ENCODE measurements at regions not wholly inside any gene's neighbourhood (a gene's known extent, or its start where the extent isn't known, plus 50 kb on each side); places are given as distances from the start of the nearest gene placed in this dataset.

- no peaks in the 10 kb centered on the region for H3K27me3 Mint-ChIP-seq (ENCODE audit: insufficient read depth, low read depth)
- DNase-seq (ENCODE audit: low spot score) = no peak
- no peak overlapping the region for H2AFZ ChIP-seq (replicated peaks)
- H3K9me3 ChIP-seq (ENCODE audit: low read depth) = peaks cover 13% of the 10 kb centered on the region
- no peaks in the 10 kb centered on the region for H3K79me2 ChIP-seq (ENCODE audit: low read depth)
- H3K4me2 ChIP-seq = no peak overlapping the region
- H3K4me3 Mint-ChIP-seq = no peak overlapping the region
- no peaks in the 10 kb centered on the region for H3K27me3 ChIP-seq
- H3K36me3 ChIP-seq = no peaks in the 10 kb centered on the region
- TF ChIP-seq EZH2 (IDR thresholded peaks at IDR 0.05) (no peak), CTCF (IDR thresholded peaks at IDR 0.05) (no peak), EZH2phosphoT487 (IDR thresholded peaks at IDR 0.05) (no peak)
- no peak overlapping the region for H3K9ac ChIP-seq
- no peak overlapping the region for H3K4me3 ChIP-seq
- H4K20me1 ChIP-seq (ENCODE audit: low read depth) = no peaks in the 10 kb centered on the region
- H3F3A ChIP-seq (ENCODE audit: low read depth) = no peaks in the 10 kb centered on the region
- H3K4me1 ChIP-seq = no peaks in the 10 kb centered on the region
- no peaks in the 10 kb centered on the region for H3K4me1 Mint-ChIP-seq
- no peak overlapping the region for H3K27ac ChIP-seq
- H3K27ac Mint-ChIP-seq = no peak overlapping the region
- H3K36me3 Mint-ChIP-seq = no peaks in the 10 kb centered on the region
- H3K9me3 Mint-ChIP-seq = peaks cover 9% of the 10 kb centered on the region
Observed at GRCh38 chr15:54854667-54855066, 342.1 kb downstream of the RSL24D1 start.

- Mint-ChIP-seq H3K27ac (no peak overlapping the region), H3K27me3 (ENCODE audit: insufficient read depth, low read depth) (no peaks in the 10 kb centered on the region), H3K36me3 (no peaks in the 10 kb centered on the region), H3K4me1 (no peaks in the 10 kb centered on the region), H3K9me3 (peaks cover 2% of the 10 kb centered on the region), H3K4me3 (no peak overlapping the region)
- no peak for DNase-seq (ENCODE audit: low spot score)
- H4K20me1 ChIP-seq (ENCODE audit: low read depth) = no peaks in the 10 kb centered on the region
- no peaks in the 10 kb centered on the region for H3K27me3 ChIP-seq
- no peaks in the 10 kb centered on the region for H3K4me1 ChIP-seq
- H3F3A ChIP-seq (ENCODE audit: low read depth) = no peaks in the 10 kb centered on the region
- no peak overlapping the region for H3K27ac ChIP-seq
- no peak overlapping the region for H3K4me3 ChIP-seq
- no peak for TF ChIP-seq EZH2 (IDR thresholded peaks at IDR 0.05)
- no peak for TF ChIP-seq CTCF (IDR thresholded peaks at IDR 0.05)
- no peak for TF ChIP-seq EZH2phosphoT487 (IDR thresholded peaks at IDR 0.05)
- H3K36me3 ChIP-seq = no peaks in the 10 kb centered on the region
- H3K9ac ChIP-seq = no peak overlapping the region
- H2AFZ ChIP-seq (replicated peaks) = no peak overlapping the region
- no peaks in the 10 kb centered on the region for H3K79me2 ChIP-seq (ENCODE audit: low read depth)
- no peak overlapping the region for H3K4me2 ChIP-seq
- H3K9me3 ChIP-seq (ENCODE audit: low read depth) = peaks cover 14% of the 10 kb centered on the region
Observed at GRCh38 chr15:54850101-54850500, 346.6 kb downstream of the RSL24D1 start.

GRCh38 chr15:54843006-54843405 lies 353.7 kb downstream of the RSL24D1 start:
- Histone ChIP-seq H3K27me3 (no peaks in the 10 kb centered on the region), H3K9me3 (ENCODE audit: low read depth) (peaks cover 17% of the 10 kb centered on the region), H3K4me3 (no peak overlapping the region), H3K9ac (no peak overlapping the region), H3K79me2 (ENCODE audit: low read depth) (no peaks in the 10 kb centered on the region), H3K27ac (no peak overlapping the region), H2AFZ (replicated peaks) (no peak overlapping the region), H3K36me3 (no peaks in the 10 kb centered on the region), H3K4me2 (no peak overlapping the region), H4K20me1 (ENCODE audit: low read depth) (no peaks in the 10 kb centered on the region), H3F3A (ENCODE audit: low read depth) (no peaks in the 10 kb centered on the region), H3K4me1 (no peaks in the 10 kb centered on the region)
- TF ChIP-seq EZH2 (IDR thresholded peaks at IDR 0.05) (no peak), CTCF (IDR thresholded peaks at IDR 0.05) (no peak), EZH2phosphoT487 (IDR thresholded peaks at IDR 0.05) (no peak)
- no peaks in the 10 kb centered on the region for H3K9me3 Mint-ChIP-seq
- H3K36me3 Mint-ChIP-seq = no peaks in the 10 kb centered on the region
- DNase-seq (ENCODE audit: low spot score) = no peak
- H3K27ac Mint-ChIP-seq = no peak overlapping the region
- H3K4me1 Mint-ChIP-seq = no peaks in the 10 kb centered on the region
- H3K27me3 Mint-ChIP-seq (ENCODE audit: insufficient read depth, low read depth) = no peaks in the 10 kb centered on the region
- H3K4me3 Mint-ChIP-seq = no peak overlapping the region
